ENCODE measurements at regions not wholly inside any gene's neighbourhood (a gene's known extent, or its start where the extent isn't known, plus 50 kb on each side); places are given as distances from the start of the nearest gene placed in this dataset.

- H3K9me3 Mint-ChIP-seq (ENCODE audit: low read depth) = no peaks in the 10 kb centered on the region
- H3K27me3 Mint-ChIP-seq = no peaks in the 10 kb centered on the region
These were observed 1691.5 kb downstream of the MAT2B start for GRCh38 chr5:165196961-165197360.

DNA sequence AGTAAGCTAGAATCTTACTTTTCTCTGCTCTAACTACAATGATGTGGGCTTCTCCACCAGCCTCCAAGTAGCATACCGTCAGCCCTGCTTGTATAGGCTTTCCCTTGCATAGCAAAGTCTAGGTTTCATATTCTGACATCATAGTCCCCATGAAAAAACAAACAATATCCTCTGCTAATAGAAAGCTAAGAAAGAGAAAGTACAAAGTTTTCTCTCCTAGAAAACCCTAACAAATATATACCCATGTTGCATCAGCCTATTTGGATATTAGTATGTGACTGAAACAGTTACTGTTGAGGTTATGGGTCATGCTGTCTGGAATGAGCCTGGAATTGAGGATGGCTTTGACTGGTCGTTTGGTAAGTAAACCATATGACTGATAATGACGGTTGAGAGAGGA is 1696.0 kb downstream of the MAT2B start:
- H3K9me3 Mint-ChIP-seq (ENCODE audit: low read depth) = no peaks in the 10 kb centered on the region
- H3K27ac Mint-ChIP-seq = no peak overlapping the region
- TF ChIP-seq, protein P1, sequence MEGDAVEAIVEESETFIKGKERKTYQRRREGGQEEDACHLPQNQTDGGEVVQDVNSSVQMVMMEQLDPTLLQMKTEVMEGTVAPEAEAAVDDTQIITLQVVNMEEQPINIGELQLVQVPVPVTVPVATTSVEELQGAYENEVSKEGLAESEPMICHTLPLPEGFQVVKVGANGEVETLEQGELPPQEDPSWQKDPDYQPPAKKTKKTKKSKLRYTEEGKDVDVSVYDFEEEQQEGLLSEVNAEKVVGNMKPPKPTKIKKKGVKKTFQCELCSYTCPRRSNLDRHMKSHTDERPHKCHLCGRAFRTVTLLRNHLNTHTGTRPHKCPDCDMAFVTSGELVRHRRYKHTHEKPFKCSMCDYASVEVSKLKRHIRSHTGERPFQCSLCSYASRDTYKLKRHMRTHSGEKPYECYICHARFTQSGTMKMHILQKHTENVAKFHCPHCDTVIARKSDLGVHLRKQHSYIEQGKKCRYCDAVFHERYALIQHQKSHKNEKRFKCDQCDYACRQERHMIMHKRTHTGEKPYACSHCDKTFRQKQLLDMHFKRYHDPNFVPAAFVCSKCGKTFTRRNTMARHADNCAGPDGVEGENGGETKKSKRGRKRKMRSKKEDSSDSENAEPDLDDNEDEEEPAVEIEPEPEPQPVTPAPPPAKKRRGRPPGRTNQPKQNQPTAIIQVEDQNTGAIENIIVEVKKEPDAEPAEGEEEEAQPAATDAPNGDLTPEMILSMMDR (IDR thresholded peaks at IDR 0.05; ENCODE audit: unreplicated experiment) = no peak
- no peaks in the 10 kb centered on the region for H3K27me3 Mint-ChIP-seq
- DNase-seq (ENCODE audit: low spot score, unreplicated experiment) = no peak
- H3K4me3 Mint-ChIP-seq (ENCODE audit: low read depth) = no peak overlapping the region
- peaks cover 9% of the 10 kb centered on the region for H3K4me1 Mint-ChIP-seq (ENCODE audit: low read depth)
- H3K36me3 Mint-ChIP-seq (ENCODE audit: insufficient read depth) = no peaks in the 10 kb centered on the region

More at GRCh38 chr5:165196961-165197360, 1691.5 kb downstream of the MAT2B start:
- no peak for DNase-seq (ENCODE audit: low spot score, unreplicated experiment)
- Mint-ChIP-seq H3K4me1 (ENCODE audit: low read depth) (no peaks in the 10 kb centered on the region), H3K36me3 (ENCODE audit: insufficient read depth) (no peaks in the 10 kb centered on the region), H3K4me3 (ENCODE audit: low read depth) (no peak overlapping the region), H3K27ac (no peak overlapping the region)
- TF ChIP-seq, protein P1 (IDR thresholded peaks at IDR 0.05; ENCODE audit: unreplicated experiment) = no peak

GRCh38 chr5:165201771-165202518 is 1696.5 kb downstream of the MAT2B start:
- Mint-ChIP-seq H3K36me3 (ENCODE audit: insufficient read depth) (no peaks in the 10 kb centered on the region), H3K9me3 (ENCODE audit: low read depth) (no peaks in the 10 kb centered on the region), H3K27ac (no peak overlapping the region), H3K27me3 (no peaks in the 10 kb centered on the region), H3K4me3 (ENCODE audit: low read depth) (no peak overlapping the region), H3K4me1 (ENCODE audit: low read depth) (peaks cover 14% of the 10 kb centered on the region)
- TF ChIP-seq, protein P1 (IDR thresholded peaks at IDR 0.05; ENCODE audit: unreplicated experiment) = no peak
- DNase-seq (ENCODE audit: low spot score, unreplicated experiment) = no peak

DNA sequence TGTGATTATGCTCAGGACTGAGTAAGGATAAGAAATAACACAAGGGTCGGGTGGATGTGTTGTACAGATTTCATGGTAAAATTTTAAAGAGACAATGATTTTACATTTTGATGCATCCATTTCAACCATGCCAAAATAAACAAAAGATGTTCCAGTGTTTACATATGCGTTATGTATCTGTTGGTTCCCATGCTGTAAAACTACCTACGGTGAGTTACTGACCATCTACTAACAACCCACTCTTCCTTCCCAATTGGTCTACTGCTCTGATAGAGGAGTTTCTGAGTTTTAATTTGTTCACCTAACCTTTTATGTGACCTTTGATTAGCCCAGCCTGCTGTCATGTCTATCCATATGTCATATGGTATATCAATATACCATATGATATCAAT is 1697.1 kb downstream of the MAT2B start:
- H3K4me3 Mint-ChIP-seq (ENCODE audit: low read depth) = no peak overlapping the region
- H3K27ac Mint-ChIP-seq = no peak overlapping the region
- H3K4me1 Mint-ChIP-seq (ENCODE audit: low read depth) = peaks cover 17% of the 10 kb centered on the region
- no peaks in the 10 kb centered on the region for H3K36me3 Mint-ChIP-seq (ENCODE audit: insufficient read depth)
- H3K27me3 Mint-ChIP-seq = no peaks in the 10 kb centered on the region
- H3K9me3 Mint-ChIP-seq (ENCODE audit: low read depth) = no peaks in the 10 kb centered on the region
- TF ChIP-seq, protein P1 (IDR thresholded peaks at IDR 0.05; ENCODE audit: unreplicated experiment) = no peak
- DNase-seq (ENCODE audit: low spot score, unreplicated experiment) = no peak

GRCh38 chr5:165209101-165209727 is 1703.8 kb downstream of the MAT2B start:
- DNase-seq (ENCODE audit: low spot score, unreplicated experiment) = no peak
- Mint-ChIP-seq H3K9me3 (ENCODE audit: low read depth) (no peaks in the 10 kb centered on the region), H3K4me3 (ENCODE audit: low read depth) (peak overlapping the region; percentile 22), H3K36me3 (ENCODE audit: insufficient read depth) (no peaks in the 10 kb centered on the region), H3K4me1 (ENCODE audit: low read depth) (peaks cover 44% of the 10 kb centered on the region), H3K27me3 (no peaks in the 10 kb centered on the region), H3K27ac (peak overlapping the region; percentile 42)
- TF ChIP-seq, protein P1 (IDR thresholded peaks at IDR 0.05; ENCODE audit: unreplicated experiment) = peak; percentile 90
